A673 (cell line): ENCODE measurements at regions not wholly inside any gene's neighbourhood (a gene's known extent, or its start where the extent isn't known, plus 50 kb on each side); places are given as distances from the start of the nearest gene placed in this dataset.

Experiments used
- BruUV-seq: library from RNA; stranded (reverse); fragments of 400-500 nt; replicated peaks from 2 replicates; lab custom pipeline; 2021; lab: Mats Ljungman, UMichigan
- CTCF ChIA-PET: fragments of 300-600 bp; sonication (Branson Sonifier 250); formaldehyde crosslinking; loops from one replicate; lab custom pipeline; 2022; ENCODE audit warnings: antibody characterized with exemption; lab: Charles Lee
- POLR2A ChIA-PET: fragments of 300-600 bp; sonication (Branson Sonifier 250); formaldehyde crosslinking; loops from one replicate; lab custom pipeline; 2022; ENCODE audit warnings: antibody characterized with exemption; ENCODE audit not compliant: low non-redundant PET; lab: Charles Lee
- DNase-seq: peaks from one replicate; pipeline ENCODE4 v3.0.0-alpha.2; 2015; ENCODE audit warnings: low spot score
- H3K27ac ChIP-seq: fragments of 200-600 bp; sonication (generic); 2 replicates; pipeline ENCODE4 v1.5.1; 2016; ENCODE audit warnings: mixed run types, low read depth, mild to moderate bottlenecking, mixed read lengths, antibody characterized with exemption, low read length; ENCODE audit not compliant: poor library complexity, severe bottlenecking
- H3K27me3 ChIP-seq: fragments of 200-600 bp; sonication (generic); replicated peaks from 2 replicates; pipeline ENCODE4 v1.6.1; 2017; ENCODE audit warnings: mixed run types, low read depth, mild to moderate bottlenecking, mixed read lengths, antibody characterized with exemption, low read length; ENCODE audit not compliant: insufficient read depth, poor library complexity
- H3K36me3 ChIP-seq: fragments of 200-600 bp; sonication (generic); 2 replicates; pipeline ENCODE4 v1.6.1; 2016; ENCODE audit warnings: mixed run types, mild to moderate bottlenecking, mixed read lengths, antibody characterized with exemption, low read length; ENCODE audit not compliant: insufficient read depth, poor library complexity, severe bottlenecking
- H3K4me1 ChIP-seq: fragments of 200-600 bp; sonication (generic); 2 replicates; pipeline ENCODE4 v1.6.1; 2017; ENCODE audit warnings: mixed run types, mild to moderate bottlenecking, mixed read lengths, antibody characterized with exemption, low read length; ENCODE audit not compliant: insufficient read depth, poor library complexity, severe bottlenecking
- H3K4me3 ChIP-seq: fragments of 200-600 bp; sonication (generic); 2 replicates; pipeline ENCODE4 v1.5.1; 2016; ENCODE audit warnings: low read depth, mixed run types, mild to moderate bottlenecking, mixed read lengths, low read length; ENCODE audit not compliant: poor library complexity, severe bottlenecking
- H3K9me3 ChIP-seq: fragments of 200-600 bp; sonication (generic); 2 replicates; pipeline ENCODE4 v1.6.1; 2016; ENCODE audit warnings: mixed run types, low read depth, mild to moderate bottlenecking, mixed read lengths, antibody characterized with exemption, low read length; ENCODE audit not compliant: poor library complexity, severe bottlenecking
- EZH2 ChIP-seq: fragments of 200-600 bp; sonication (generic); IDR thresholded peaks from 2 replicates; pipeline ENCODE4 v1.6.1; 2017; ENCODE audit warnings: borderline replicate concordance, low read depth, mild to moderate bottlenecking, mixed read lengths, antibody characterized with exemption, low read length; ENCODE audit not compliant: poor library complexity, severe bottlenecking
- intact Hi-C: fragments of 100-400 bp; cut with micrococcal nuclease; formaldehyde crosslinking; loops from one replicate; pipeline ENCODE4 v1.10.0; 2022; ENCODE audit not compliant: unreplicated experiment
- TF ChIP-seq, protein P1 (sequence below): fragments of 300-800, 200-600 bp; sonication (generic); conservative IDR thresholded peaks from 2 replicates; pipeline ENCODE4 v1.5.1; 2017; ENCODE audit warnings: low read depth, mild to moderate bottlenecking, antibody characterized with exemption, low read length, moderate library complexity, mixed read lengths

DNA sequence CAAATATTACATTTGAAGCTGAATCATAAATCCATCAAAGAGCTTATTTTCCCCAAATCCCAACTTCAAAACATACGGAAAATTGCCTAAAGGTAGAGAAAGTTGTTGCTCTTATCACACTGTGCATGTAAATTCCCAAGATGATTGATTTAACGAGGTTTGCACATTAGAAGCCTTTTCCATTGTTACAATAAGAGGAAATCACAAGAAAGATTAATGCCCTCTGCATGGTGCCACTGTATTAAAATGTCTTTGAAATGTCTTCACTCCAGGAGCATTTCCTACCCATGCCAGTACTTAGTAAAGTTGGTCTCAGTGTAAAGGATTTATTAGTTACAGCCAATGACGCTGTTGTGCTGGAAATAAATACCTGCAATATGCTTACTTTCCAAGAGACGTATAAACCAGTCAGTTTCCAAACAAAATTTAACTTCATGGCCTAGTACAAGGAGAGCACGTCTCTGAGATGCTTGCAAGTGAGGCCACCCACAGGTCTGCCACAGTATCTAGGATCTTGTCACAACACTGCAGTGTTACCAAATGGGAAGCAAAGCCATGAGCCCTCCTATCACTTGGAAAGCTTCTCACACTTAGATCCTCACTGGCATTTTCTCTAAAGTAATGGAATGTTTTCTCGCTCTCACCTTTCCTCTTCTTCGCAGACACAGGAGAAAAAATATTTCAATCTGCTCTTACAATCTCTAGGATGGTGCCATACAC is 112.4 kb downstream of the CETN3 start:
- Histone ChIP-seq H3K27me3 (peaks cover 78% of the 10 kb centered on the region), H3K4me1 (peaks cover 20% of the 10 kb centered on the region), H3K36me3 (no peaks in the 10 kb centered on the region), H3K4me3 (no peak overlapping the region), H3K27ac (no peak overlapping the region), H3K9me3 (no peaks in the 10 kb centered on the region)
- intact Hi-C loops = loop anchor here (10.0 kb wide), 1 partner anchor 238 kb away; no protein-coding TSS in a partner anchor
- DNase-seq = peak; percentile 94
- TF ChIP-seq, protein P1, sequence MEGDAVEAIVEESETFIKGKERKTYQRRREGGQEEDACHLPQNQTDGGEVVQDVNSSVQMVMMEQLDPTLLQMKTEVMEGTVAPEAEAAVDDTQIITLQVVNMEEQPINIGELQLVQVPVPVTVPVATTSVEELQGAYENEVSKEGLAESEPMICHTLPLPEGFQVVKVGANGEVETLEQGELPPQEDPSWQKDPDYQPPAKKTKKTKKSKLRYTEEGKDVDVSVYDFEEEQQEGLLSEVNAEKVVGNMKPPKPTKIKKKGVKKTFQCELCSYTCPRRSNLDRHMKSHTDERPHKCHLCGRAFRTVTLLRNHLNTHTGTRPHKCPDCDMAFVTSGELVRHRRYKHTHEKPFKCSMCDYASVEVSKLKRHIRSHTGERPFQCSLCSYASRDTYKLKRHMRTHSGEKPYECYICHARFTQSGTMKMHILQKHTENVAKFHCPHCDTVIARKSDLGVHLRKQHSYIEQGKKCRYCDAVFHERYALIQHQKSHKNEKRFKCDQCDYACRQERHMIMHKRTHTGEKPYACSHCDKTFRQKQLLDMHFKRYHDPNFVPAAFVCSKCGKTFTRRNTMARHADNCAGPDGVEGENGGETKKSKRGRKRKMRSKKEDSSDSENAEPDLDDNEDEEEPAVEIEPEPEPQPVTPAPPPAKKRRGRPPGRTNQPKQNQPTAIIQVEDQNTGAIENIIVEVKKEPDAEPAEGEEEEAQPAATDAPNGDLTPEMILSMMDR = no peak
- TF ChIP-seq EZH2 = no peak
- no TSS peak for BruUV-seq
- ChIA-PET POLR2A (no interaction called here), CTCF (no interaction called here)

DNA sequence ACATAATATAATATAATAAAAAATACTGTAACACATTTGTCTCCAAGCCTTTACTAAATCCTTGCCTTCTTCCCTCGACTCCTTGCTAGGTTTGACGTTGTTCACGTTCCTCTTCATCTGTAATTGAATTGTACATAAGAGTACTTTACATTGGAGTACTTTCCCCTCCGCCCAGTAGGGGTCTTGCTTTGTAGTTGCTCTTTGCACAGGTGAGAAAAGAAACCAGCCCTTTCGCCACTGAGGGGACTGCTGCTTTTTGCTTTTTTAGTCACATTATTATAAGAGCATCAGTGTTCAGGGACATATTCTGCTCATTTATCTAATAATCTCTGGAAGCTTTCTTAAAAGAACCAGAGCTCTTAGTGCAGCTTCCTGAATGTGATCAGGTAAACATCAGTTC is 115.0 kb downstream of the CETN3 start:
- no peaks in the 10 kb centered on the region for H3K36me3 ChIP-seq
- BruUV-seq = no TSS peak
- H3K4me3 ChIP-seq = no peak overlapping the region
- H3K9me3 ChIP-seq = no peaks in the 10 kb centered on the region
- DNase-seq = no peak
- no peak overlapping the region for H3K27ac ChIP-seq
- TF ChIP-seq, protein P1 = no peak
- no peak for TF ChIP-seq EZH2
- ChIA-PET CTCF (no interaction called here), POLR2A (no interaction called here)
- intact Hi-C loops = loop anchor here (10.0 kb wide), 1 partner anchor 240 kb away; no protein-coding TSS in a partner anchor
- peaks cover 85% of the 10 kb centered on the region for H3K27me3 ChIP-seq
- peaks cover 20% of the 10 kb centered on the region for H3K4me1 ChIP-seq

DNA sequence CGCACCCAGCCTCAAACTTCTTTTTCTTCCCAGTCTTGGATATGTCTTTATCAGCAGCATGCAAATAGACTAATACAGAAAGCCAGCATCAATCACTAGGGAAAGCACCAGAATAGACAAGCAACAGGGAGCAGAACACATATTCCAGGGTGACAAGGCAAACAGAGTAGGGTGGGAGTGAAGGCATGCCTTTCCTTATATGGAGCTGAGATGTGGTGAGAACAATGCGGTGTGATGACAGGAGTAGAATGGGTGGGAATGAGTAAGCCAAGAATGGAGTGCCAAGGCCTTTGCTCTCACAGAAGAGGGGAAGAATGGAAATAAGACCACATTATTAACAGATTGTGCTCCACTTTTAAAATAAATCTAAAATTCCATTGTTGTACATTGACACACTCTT is 115.6 kb downstream of the CETN3 start:
- ChIA-PET CTCF (no interaction called here), POLR2A (no interaction called here)
- H3K4me3 ChIP-seq = no peak overlapping the region

More for the DNA sequence above, 115.6 kb downstream of the CETN3 start:
- TF ChIP-seq, protein P1 = no peak
- TF ChIP-seq EZH2 = no peak
- intact Hi-C loops = loop anchor here (10.0 kb wide), 1 partner anchor 241 kb away; no protein-coding TSS in a partner anchor
- BruUV-seq = no TSS peak
- H3K4me1 ChIP-seq = peaks cover 20% of the 10 kb centered on the region
- no peaks in the 10 kb centered on the region for H3K9me3 ChIP-seq
- H3K27me3 ChIP-seq = peaks cover 86% of the 10 kb centered on the region
- H3K27ac ChIP-seq = no peak overlapping the region
- H3K36me3 ChIP-seq = no peaks in the 10 kb centered on the region
- no peak for DNase-seq
